Activated T-cell treated with anti-CD3 and anti-CD28 coated beads for 4 hours (primary cell): ENCODE measurements at regions not wholly inside any gene's neighbourhood (a gene's known extent, or its start where the extent isn't known, plus 50 kb on each side); places are given as distances from the start of the nearest gene placed in this dataset.

Experiments
- DNase-seq: peaks from one replicate; pipeline ENCODE4 v3.0.0-alpha.2; 2020

DNA sequence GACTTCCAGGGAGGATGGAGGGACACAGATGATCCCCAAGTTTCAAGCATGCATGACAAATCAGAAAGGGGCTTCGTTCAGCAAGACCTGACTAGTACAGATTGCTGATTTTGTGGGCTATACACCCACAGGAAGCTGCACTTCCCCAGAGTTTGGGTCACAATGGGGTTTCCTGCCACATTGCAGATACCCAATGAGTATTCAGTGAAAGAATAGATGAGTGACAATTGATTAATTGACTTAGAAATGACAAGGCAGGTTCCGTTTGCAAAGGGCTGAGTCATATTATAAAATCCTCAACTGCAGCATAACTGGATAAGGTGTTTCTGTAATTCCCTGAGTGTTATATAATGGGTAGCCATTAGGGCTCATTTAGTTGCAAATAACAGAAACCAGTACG, 146.6 kb upstream of the TBL1X start:
- no peak for DNase-seq

DNA sequence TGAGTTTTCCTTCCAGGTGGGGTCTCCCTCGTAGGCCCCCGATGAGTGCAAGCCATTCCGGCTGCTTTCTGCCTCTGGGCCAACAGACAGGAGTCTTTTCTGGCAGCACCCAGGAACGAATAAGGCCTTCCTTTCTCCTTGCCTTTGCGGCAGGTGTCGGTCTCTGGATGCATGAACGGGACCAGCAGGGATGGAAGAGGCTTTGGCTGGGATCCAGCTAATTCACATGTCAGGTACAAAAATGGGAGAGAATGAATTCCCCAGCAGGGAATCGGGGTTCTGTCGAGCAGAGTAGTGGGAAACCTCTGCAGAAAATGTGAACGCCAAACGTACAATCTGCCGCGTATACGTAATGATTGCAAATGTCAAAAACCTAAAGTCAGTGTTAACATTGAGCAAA, 146.1 kb upstream of the TBL1X start:
- no peak for DNase-seq

DNA sequence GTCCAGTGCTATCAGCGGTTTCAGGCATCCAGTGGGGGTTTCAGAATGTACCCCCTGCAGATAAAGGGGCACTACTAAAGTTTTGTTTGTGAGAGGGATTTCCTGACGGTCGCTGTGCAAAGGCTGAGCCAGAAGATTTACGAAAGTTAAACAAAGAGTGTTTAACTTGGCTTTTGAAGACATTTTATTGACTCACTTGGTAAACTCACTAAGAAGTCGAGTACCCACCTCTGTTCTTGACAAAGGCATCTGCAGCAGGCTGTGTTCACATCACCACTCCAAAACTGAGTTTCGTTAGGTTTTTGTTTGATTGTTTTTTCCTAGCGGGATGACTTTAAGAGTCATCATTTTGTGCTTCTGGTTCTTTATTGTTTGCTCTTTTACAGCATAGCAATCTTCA, 143.9 kb upstream of the TBL1X start:
- no peak for DNase-seq

DNA sequence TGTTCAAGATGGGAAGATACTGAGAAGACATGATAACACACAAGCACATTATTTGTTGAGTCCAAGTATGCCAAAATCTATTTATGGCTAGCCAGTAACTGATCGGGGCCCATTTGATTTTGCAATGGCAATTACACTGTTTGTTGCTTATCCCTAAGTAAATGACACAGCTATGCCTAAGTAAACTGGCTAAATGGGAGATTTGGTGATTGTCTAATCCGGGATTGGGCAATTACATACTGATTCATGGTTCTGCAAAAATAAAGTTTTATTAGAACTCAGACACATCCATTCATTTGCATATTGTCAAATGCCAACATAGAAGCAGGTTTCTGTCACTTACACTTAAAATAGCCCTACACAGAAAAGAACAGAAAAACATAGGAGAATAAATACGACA, 140.2 kb upstream of the TBL1X start:
- DNase-seq: no peak

DNA sequence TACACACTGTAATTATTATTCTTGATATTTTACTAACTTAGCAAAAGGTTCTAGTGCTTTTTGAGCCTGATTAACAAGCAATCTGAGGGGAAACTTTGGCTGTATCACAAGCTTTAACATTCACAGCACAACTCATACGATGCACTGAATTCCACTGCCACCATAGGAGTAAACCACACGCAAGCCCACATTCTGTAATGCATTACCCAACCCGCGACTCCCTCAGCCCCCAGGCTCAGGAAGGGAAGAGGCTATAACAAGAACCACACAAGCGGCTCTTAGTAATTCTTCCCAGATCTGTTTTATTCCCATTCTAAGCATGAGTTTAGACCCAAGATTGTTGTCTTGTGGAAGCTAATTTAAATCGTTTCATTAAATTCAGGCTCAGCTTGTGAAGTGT, 138.5 kb upstream of the TBL1X start:
- DNase-seq: no peak

DNA sequence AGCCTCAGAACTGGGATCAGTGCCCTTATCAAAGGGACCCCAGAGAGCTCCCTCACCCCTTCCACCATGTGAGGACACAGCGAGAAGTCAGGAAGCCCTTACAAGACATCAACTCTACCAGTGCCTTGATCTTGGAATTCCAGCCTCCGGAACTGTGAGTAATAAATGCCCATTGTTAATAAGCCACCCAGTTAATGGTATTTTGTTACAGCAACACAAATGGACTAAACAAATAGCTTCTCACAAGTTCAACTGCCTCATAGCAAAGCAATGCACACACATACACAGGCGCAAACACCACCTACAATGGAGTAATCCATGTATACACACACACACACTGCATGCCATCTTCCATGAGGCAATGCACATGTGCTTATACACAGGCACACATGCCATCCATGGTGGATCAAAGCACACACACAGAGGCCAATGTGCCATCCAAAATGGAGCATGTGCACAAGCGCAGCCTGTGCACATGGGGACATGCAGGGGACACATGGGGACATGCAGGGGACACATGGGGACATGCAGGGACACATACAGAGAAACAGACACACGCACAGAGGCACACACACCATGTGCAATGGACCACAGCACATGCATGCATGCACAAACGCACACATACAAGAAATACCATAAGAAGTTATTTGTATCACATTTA, 137.6 kb upstream of the TBL1X start:
- no peak for DNase-seq

DNA sequence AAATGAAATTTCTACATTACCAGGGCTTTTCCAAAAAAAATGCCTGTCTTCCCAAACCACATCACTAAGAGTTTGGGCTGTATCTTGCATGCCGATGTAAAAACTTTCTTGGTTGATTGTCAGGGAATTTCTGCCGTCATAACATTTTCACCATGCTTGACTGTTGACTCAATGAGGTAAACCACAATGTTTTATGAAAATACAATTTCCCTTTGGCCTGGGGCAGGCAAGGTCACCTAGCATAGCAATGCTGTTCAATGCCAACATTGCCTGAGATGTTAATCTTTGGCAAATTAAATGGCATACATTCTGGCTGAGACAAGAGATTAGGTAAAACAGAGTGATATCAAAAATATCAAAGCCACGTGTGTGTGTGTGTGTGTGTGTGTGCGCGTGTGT, 137.1 kb upstream of the TBL1X start:
- no peak for DNase-seq

DNA sequence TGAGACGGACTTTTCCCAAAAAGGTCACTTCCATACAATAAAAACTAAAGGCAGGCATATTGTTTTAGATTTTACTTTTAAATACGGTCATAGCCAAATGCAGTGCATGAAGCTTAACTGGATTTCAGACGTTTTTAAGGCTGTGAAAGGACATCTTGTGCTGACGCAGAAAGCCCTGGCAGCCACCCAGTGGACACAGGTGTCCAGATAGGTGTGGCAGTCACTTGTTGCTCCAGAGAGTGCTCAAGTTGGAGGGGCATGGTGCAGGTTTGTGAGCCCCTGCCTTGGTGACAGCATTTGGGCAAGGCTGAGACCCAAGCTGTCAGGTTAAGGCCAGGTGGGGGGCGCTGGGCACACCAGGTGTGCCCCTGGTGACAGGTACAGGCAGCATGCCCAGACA, 135.8 kb upstream of the TBL1X start:
- DNase-seq: no peak

DNA sequence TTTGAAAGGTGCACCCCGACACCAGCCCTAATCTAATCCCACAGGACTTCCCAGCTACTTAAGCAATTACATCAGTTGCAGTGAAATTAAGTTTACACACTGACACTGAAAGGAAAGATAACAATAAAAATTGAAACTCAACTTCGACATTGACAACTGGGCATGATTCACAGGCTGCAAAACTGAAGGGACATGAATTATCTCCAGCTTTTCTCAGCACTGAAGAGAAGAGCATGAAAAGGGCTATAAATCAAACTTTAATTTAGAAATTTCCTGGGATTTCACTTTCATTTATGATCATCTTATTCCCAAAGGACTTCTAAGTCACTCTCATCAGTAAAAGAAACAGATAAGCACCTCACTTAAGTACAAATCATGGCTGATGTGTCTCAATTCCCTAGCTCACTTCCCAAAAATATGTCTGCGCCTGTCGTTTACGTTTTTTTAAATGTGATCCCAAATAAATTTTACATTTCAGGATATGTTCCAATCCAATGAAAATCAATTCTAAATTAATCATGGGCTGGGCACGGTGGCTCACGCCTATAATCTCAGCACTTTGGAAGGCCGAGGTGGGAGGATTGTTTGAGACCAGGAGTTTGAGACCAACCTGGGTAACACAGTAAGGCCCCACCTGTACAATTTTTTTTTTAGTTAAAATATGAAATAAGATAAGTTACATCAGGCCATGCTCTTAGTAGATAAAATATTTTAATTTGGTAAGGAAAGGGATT, 134.4 kb upstream of the TBL1X start:
- no peak for DNase-seq

DNA sequence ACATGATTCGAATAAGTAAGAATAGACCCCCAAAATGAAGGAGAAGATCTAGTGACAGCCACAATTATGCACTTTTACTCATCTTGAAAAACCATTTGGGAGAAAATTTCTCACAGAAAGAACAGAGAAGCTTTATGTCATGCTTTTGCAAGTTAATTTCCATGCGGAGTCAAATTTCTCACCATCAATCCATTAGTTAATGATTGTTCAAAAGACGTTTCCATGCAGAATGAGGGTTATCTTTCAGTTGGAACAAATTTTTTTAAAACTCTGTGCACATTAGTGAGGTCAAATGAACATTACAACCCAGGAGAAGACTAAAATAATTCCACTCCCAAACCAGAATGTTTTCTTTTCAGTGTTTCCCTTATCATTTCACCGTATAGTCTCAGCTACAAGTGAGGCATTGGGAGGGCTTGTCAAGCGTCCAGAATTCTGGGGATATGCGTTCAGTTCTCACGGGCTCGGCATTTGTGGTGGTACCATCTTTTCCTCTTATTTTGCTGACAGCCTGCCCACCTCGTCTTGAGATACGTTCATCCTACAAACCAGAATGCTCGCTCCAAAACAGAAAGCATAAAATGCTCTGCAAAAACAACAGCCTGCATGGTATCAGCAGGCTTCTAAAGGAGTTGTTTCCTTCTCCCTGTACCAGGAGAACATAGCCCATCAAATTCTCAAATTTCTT, 130.8 kb upstream of the TBL1X start:
- no peak for DNase-seq

DNA sequence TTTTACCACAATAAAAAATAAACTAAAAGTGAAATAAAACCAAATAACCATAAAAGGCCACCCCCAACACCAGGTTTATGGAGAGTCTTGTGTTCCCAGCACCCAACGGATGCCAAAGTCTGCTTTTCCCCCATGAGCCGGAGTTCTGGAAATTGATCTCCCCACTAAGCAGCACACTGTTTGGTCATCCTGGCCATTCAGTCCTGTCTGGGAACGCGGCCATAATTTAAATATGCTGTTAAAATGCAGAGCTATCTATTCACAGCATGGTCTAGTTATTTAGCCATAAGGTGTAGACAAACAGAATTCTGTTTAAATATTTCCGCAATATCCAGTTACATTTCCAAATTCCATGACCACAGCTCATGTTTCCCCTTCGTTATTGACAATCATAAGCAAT, 129.6 kb upstream of the TBL1X start:
- no peak for DNase-seq

DNA sequence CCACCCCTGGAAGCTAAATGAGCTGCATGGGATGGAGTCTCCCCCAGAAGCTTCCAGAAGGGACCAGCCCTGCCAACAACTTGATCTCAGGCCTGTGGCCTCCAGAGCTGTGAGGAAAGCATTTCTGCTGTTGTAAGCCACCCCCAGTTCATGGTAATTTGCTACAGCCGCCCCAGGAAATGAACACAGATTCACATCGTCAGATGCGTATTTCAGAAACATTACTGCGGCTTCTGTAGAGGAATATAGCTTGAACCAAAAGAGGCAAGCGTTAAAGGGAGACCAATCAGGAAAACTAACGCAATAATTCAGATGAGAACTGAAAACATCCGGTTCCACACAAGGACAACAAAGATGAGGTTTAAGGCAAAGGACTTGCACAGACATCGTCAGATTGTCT, 128.4 kb upstream of the TBL1X start:
- DNase-seq: no peak

DNA sequence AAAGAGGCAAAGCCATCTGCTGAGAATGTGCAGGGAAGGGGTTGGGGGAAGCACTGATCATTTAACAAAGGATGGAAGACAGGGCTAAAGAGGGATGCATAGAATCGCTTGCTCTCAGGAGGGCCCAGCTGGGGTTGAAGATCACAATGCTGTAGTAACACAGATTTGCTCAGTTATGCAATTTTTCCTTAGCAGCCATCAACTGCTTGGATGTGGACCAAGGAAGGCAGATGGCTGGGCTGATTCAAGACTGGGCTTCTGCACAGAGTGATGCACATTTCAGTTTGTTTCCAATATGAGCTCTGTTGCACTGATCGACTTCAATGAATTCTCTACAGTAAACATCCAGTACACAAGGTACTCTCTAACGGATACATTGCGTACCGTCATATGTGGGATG, 127.8 kb upstream of the TBL1X start:
- no peak for DNase-seq

DNA sequence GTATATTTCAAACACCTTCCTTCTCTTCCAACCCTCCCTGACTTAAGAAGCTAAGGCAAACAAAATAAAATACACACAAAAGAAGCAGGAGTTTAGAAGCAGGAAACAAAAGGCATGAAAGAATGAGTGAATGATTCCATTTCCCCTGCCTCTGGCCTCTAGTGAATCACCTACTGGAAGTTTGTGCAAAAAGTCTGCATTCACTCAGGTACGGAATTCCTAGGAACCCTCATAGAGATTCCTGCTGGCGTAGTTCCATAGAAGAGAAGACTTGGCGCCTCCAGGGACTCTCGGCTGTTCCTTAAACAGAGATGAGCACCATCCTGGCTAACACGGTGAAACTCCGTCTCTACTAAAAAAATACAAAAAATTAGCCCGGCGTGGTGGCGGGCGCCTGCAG, 125.9 kb upstream of the TBL1X start:
- DNase-seq: no peak

DNA sequence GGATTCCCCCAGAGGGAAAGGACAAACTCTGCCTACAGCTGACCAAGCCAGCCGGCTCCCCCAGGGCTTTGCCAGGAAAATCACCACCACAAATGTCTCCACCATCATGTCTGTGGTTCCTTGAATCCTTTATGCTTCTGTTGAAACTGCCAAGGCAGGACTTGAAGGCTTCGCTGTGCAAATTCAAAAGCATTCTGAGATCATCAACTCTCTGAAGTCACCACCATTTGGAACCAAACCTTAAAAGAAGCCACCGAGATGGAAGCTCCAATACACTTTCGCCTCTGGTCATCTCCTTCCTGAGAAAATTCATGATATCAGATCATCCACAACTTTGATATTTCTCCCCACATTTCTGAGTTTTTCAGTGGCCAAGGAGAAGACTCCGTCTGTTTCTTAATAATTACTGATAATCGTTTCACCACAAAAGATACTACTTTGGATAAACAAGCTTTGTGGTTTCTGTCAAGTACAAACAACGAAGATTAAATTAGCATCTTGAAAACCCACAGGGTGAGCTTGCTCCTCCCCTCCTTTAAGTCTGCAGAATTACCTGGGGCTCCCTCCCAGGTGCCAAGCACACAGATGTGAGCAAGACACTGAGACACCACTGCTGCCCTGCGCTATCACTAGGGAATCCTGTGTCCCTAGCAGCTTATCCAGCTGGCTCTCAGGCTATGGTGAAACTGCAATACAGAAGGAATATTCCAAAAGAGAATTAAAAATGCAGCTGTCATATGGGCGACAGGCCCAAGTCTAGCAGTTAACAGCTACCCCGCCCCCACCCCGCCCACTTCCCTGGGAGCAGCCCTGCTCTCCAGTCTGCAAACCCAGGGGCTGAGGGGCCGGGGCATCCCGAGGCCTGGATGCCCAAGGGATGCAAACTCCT, 125.0 kb upstream of the TBL1X start:
- no peak for DNase-seq

DNA sequence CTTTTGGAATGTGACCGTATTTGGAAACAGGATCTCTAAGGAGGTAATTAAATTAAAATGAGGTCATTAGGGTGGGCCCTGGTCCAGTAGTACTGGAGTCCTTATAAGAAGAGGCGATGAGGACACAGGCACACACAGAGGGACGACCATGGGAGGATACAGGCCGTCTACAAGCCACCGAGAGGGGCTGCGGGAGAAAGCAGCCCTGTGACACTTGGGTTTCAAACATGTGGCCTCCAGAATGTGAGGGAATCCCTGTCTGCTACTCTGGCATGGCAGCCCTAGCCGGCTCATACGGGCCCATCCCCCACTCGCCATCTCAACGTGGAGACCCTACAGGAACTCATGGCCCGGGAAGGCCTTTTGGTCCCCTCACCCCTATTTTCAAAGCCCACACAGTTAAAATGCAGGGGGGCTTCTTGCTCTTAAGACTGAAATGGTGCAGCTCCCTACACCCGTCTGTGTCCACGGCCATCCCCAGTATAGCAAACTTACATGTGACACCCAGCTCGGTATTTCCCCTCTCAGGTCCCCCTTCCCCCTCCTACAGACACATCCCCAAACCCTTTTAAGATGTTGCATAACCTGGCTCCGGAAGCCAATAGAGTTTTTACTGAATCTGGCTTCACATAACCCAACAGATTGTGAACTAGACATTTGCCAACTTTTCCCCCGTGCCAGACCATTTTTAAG, 124.1 kb upstream of the TBL1X start:
- no peak for DNase-seq

DNA sequence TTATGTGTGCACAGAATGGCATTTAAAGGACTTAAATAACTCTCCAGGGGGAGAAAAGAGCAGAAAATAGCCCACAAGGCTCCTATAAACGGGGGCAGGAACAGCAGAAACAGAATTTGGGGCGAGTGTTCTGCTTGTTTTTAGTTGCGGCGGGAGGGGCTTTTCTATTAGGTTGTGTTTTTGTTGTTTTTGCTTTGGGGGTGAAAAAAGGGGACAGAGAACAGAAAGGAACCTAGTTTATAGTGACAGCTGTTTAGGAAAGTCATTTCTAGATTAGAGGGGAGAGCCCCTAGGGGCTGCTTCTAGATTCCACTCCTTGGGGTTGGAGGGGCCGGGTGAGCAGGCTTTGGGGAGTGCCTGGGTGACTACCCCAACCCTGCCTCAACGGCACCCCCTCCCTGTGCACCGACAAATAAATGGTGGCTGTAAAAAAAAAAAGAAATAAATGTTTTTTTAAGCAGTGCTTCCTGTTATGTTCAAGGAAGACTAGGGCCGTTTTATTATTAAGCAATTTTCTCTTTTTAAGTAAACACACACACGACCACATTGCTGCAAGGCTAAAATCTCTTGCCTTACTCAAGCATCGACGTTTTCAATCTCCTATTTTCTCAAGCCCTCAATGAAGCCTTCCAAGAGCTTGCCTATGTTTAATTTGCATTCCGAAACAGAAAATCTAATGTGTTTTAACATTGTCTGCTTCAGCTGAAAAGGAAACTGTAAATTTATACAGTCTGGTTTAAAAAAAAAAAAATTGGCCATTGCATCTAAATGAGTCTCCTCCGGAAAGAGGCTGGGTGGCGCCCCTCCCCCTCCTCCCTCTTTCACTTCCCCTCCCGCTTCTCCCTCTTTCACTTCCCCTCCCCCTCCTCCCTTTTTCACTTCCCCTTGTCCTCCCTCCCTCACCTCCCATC, 123.3 kb upstream of the TBL1X start:
- DNase-seq: no peak

DNA sequence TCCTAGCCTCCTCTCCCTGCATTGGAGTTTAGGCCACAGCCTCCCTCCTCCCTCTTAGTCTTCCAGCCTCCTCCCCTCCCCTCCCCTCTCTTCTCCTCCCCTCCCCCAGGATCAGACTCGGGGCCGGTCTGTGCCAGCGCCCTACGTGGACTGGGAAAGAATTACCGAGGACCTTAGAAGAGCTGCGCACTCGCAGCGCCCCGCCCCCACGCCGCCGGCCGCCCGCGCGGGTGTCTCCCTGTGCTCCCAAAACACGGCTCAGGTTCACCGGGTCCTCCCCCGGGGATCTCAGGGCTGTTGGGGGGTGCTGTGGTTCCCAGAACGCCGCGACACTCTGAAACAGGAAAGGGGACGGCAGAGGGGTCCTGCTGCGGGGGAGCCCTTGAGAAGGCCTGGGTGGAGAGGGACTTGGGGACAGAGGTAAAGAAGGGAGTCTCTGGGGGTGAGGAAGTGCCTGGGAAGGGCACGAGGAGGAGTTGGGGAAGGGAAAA, 122.3 kb upstream of the TBL1X start:
- DNase-seq: peak; percentile 29

DNA sequence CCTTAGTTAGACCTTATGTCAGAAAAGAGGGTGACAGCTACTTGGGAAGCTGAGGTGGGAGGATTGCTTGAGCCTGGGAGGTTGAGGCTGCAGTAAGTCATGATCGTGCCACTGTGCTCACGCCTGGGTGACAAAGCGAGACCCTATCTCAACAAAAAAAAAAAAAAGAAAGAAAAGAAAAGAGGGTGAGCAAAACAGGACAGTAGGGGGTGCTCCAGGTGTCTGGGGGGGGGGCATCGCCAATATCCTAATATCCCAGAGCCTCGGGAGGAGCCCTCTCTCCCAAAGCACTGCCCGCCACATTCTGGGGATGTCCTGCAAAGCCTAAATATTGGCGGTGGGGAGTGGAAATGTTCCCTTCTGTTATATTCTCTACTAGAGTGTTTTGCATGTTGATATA, 120.9 kb upstream of the TBL1X start:
- no peak for DNase-seq

DNA sequence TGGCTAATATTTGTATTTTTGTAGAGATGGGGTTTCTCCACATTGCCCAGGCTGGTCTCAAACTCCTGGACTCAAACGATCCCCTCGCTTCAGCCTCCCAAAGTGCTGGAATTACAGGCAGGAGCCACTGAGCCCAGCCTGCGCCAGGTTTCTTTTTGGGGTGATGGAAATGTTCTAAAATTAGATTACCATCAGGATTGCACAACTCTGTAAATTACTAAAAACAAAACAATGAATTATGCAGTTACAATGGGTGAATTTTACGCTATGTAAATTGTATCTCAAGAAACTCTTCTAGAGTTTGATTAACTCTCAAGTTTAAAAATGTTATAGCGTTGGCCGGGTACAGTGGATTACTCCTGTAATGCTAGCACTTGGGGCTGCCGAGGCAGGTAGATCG, 118.9 kb upstream of the TBL1X start:
- no peak for DNase-seq
